Activated gamma-delta T cell treated with anti-CD3 and anti-CD28 coated beads, Interleukin-2, amount 50 U/mL, for 16 hours (primary cell): ENCODE measurements at regions not wholly inside any gene's neighbourhood (a gene's known extent, or its start where the extent isn't known, plus 50 kb on each side); places are given as distances from the start of the nearest gene placed in this dataset.
"Not testable (repeated sequence)": the region's sequence is repeated elsewhere in the genome, so short reads cannot be mapped to it uniquely, and the experiment has no call there.

Experiments used
- DNase-seq: peaks from one replicate; pipeline ENCODE4 v3.0.0-alpha.2; 2020; ENCODE audit warnings: low read depth

DNA sequence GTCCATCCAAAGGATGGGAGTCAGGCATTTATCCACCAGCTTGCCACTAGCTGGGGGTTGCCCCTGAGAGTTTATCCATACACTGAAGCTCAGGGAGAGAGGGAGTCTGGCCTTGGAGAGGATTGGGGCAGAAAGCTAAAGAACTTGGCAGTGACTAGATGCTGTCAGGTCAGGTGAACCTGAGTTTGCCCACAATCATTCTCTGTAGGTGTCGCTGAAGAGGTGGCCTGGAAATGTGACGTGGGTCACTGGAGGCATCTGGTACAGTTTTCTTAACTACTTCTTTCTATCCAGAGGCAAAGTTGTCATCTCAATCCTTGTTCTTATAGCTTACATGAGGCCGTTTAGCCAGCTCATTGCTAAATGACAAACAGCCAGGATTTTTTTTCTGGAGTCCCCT lies 298.0 kb upstream of the CTNNB1 start:
- DNase-seq, result no peak

DNA sequence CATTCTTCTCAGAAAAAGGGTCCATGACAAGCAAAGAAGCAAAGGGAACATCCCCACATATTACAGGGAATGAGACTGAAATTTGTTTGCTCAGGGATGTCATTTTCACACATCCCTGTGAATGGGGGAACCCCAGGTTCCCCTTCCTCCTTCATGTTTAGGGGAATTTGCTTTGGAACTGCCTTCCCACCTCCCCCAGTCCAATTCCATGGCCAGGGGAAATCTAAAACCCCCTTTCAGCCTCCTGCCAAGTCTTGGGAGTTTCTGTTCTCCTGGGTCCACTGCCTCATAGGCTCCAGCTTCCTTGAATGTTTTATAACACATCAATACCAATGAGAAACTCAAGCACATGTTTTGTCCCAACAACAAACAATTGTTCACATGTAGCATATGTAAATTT lies 297.5 kb upstream of the CTNNB1 start:
- no peak for DNase-seq

GRCh38 chr3:40907907-40908465 lies 291.3 kb upstream of the CTNNB1 start:
- not testable (repeated sequence) for DNase-seq

DNA sequence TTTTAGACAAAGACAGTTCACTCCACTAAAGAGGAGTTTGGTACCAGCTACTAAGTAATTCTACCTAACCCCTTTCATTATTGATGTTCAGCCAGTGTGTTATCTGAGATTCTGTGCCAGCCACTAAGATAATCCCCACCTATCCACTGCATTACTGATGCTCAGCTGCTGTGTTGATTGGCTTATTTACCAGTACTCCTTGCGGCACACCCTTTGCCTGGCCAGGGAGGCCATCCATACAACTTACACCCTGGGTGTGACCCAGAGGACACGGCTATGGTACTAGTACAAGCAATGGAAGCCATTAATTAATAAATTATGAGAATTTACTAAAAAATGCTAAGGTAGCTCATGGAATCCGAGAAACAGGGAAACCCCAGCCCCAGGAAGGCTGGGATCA lies 290.7 kb upstream of the CTNNB1 start:
- DNase-seq, result no peak

GRCh38 chr3:40911264-40911663 lies 288.0 kb upstream of the CTNNB1 start:
- DNase-seq, result no peak

- no peak for DNase-seq
Measured at GRCh38 chr3:40911928-40912327, 287.4 kb upstream of the CTNNB1 start.

DNA sequence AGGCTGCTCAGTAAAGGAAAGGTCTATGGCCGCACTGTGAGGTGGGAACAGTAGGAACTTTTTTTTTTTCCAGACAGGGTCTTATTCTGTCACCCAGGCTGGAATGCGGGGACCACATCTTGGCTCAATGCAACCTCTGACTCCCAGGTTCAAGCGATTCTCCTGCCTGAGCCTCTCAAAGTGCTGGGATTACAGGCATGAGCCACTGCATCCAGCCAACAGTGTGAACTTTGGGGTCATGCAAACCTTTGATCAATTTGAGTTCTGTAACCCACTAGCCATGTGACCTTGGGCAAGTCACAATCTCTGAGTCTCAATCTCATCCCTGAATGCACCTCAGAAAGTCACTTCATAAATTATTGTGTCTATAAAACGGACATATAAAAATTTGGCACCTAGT lies 286.8 kb upstream of the CTNNB1 start:
- no peak for DNase-seq

- DNase-seq, result no peak
Measured at GRCh38 chr3:40913192-40913591, 286.1 kb upstream of the CTNNB1 start.

- DNase-seq, result no peak
Measured at GRCh38 chr3:40913641-40914040, 285.7 kb upstream of the CTNNB1 start.

- DNase-seq, result no peak
Measured at GRCh38 chr3:40914475-40914874, 284.8 kb upstream of the CTNNB1 start.

- DNase-seq, result no peak
Measured at GRCh38 chr3:40915346-40915865, 283.9 kb upstream of the CTNNB1 start.

DNA sequence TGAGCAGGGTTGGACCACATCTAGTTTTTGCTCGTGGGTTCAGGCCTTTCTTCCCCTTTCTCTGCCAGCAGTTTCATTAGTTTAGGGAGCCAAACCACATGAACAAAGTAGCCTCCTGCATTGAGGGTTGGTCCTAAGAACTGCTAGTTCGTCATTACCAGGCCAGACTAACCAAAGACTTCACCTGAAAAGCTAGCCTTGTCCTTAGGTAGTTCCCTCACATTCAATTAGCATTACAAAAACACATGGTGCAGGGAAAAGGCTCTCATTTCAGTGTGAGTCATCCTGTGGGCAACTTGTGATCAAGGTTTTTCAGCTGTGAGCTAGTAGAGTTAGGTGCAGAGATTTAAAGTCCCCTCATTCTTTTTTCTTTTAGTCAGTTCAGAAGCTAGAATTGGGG lies 279.3 kb upstream of the CTNNB1 start:
- no peak for DNase-seq

DNA sequence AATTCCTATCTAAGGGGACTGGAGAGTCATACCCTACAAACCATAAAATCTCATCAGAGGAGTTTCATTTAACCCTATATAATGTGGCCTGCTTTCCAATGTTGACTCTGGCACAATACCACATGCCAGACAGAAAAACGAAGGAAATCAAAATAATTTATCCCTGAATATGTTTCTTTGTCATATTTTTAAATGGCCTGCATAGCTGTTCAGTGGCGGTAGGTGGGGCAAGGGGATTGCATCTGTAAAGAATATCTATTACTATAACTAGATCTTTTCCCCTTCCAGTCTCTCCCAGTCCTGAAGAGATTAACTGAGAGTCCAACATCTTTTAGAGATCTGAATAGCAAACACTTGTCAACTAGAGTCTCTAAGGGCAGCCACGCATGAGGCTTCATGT lies 278.1 kb upstream of the CTNNB1 start:
- no peak for DNase-seq

DNA sequence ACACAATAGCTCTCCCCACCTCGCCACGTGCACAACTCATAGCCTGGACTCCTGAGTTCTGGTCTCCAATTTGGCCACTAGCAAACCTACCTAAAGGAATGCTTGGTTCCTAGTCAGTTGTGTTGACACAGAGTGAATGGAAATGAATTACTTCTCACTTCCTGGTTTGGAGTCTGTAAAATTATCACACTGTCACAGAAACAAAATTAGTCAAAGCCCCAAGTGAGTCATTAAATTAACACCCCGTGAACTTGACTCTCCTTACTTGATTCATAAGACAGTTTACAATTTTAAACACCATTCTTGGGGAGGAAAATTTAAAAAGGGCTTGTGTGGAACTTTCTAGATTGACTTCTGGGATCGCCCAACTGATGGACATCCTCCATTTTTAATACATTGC lies 276.2 kb upstream of the CTNNB1 start:
- no peak for DNase-seq

DNA sequence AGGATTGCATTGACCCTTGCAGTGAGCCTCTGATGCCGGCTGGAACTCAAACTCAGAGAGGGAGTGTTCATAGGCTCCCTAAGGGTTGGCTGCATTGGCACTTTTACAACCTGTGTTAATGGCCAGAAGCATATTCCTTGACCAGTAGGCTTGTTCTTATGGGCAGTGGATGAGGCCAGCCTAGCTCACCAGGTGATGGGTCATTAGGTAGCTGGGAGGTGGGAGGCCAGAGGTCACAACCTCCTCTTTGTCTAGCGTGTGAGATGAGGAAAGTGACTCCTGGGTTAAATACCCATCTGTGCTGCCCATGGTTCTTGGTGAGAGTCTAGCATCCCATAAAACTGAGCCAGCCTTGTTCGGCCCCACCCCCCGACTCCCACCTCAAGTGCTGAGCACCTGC lies 275.7 kb upstream of the CTNNB1 start:
- no peak for DNase-seq

DNA sequence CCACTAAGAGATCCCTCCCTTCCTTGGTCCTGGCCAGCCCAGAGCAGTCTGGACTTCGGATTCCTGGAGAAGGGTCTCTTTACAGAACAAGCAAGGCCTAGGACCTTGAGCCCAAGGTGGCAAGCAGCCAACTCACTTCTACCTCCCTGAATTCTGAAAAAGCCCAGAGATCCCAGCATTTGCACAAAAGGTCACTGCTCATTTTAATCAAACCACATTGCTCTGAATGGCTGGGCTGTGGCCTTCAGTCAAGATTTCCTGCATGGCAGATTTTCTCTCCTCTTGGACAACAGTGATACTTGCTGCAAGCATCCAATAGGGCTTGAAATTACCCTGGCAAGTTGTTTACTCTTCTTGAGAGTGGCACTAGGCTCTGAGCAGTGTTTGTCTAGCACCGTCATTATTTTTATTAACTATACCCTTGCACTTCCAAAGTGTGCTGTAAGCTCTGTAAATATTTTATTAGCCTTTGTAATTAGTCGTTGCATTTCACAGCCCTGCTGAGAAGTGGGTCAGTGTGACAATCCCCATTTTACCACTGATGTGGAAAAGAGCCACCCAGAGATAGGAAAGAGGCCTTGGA lies 274.7 kb upstream of the CTNNB1 start:
- no peak for DNase-seq

DNA sequence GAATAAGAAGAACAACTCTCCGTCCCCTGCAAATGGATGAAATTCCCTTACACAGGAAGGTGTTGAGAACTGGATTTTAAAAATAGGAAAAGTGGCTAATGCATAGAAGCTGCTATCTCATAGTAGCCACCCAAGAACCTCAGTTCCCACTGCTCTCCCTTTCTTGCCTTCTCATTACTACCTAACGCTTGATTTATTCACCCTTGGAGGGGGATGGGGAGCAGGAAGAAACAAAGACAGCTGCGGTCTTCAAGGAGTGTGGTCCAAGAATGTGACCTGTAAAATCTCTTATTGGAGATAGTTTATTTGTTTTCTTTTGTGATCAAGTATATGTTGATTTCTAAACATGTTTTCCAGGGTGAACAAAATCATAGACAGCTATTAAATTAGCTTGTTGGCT lies 274.1 kb upstream of the CTNNB1 start:
- no peak for DNase-seq

- no peak for DNase-seq
Measured at GRCh38 chr3:40930131-40930538, 269.2 kb upstream of the CTNNB1 start.

- DNase-seq, result no peak
Measured at GRCh38 chr3:40930756-40931155, 268.5 kb upstream of the CTNNB1 start.

- no peak for DNase-seq
Measured at GRCh38 chr3:40938591-40938990, 260.7 kb upstream of the CTNNB1 start.

DNA sequence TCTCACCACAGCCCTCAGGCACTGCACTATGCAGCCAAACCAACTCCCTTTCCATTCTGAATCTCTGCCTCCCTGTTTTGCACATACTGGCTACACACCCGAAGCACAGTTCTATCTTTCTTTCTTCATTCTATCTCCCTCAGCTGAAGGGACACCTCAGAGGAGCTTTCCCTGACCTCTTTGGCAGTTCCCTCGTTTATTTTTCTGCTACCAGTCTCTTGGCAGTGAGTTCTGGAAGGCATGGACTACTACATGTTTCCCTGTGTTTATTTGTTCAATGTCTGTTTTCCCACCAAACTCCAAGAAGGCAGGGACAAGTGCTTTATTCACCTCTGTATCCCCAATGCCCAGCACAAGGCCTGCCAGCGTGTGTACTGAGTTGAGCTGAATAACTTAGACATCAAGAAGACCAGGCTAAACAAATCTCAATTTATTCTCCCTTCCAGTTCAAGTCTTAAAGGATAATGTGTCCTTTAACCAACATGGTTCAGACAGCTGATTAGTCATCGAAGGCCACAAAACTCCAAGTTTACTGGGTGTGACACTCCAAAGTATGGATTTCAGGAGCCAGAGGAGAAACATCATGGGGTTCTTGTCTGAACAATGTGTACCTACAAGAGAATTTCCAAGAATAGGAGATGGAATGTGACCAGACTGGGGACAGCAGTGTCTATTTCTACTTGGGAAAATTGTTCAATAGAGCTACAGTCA lies 260.1 kb upstream of the CTNNB1 start:
- no peak for DNase-seq

DNA sequence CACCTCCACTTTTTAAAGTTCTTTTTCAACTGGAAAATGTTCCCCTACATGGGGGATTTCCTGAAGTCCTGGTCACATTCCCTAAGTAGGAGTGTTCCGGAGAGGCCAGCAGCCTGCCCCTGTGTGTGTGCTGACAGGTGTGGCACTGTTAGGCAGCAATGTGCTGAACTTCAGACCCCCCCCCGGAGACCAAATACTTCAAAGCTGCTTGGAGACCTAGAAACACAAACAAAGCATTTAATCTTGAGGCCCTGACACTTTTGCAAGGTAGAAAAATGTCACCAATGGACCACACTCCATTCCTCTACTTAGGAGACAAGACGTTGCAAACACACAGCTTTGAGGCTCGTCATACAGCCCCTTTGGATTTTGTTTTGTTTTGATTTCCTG lies 259.6 kb upstream of the CTNNB1 start:
- no peak for DNase-seq

GRCh38 chr3:40940651-40941050 lies 258.7 kb upstream of the CTNNB1 start:
- DNase-seq, result no peak

- DNase-seq, result not testable (repeated sequence)
Measured at GRCh38 chr3:40947022-40947421, 252.3 kb upstream of the CTNNB1 start.
